ENCODE measurements at regions not wholly inside any gene's neighbourhood (a gene's known extent, or its start where the extent isn't known, plus 50 kb on each side); places are given as distances from the start of the nearest gene placed in this dataset.
"Not testable (repeated sequence)": the region's sequence is repeated elsewhere in the genome, so short reads cannot be mapped to it uniquely, and the experiment has no call there.

DNA sequence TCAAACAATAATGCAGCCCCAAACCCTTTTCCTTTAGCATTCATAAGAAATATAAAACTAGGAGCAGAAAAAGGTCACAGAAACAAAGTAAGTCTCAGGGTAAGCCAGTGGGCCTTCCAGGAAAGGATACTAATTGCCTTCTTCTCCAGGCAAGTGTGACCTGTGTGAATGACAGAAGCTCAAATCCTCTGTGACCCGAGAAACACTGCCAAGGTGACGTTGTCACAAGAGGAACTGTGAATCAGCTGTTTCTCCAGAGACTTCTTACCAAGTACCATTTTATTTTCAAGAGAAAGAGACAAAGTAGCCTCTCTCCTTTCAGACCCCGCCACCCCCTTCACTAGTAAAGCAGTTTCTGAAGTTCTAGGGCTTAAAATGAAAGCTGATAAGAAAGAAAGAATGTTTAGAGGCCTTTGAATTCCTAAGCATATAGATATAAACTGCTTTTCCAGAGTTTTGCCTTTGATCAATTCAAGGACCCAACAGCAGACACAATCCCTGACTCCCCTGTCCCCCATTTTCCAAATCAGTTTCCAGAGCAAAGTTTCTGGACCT is 155.6 kb downstream of the NUF2 start:
- Mint-ChIP-seq H3K4me1 (peaks cover 0 to 3% of the 10 kb centered on the region in 2 experiments; a peak in 1 of 4 replicates), H3K9me3 (peaks cover 22 to 34% of the 10 kb centered on the region in 2 experiments), H3K36me3 (ENCODE audit: insufficient read depth in 1 of 3, low read depth in 3 of 3) (peaks cover 21 to 27% (median 22%) of the 10 kb centered on the region in 3 experiments), H3K27ac (no peak overlapping the region), H3K4me3 (no peak overlapping the region), H3K27me3 (ENCODE audit: low read depth) (peaks cover 7% of the 10 kb centered on the region; the same call in 1 of the 2 replicates)
- Histone ChIP-seq H3T11ph (ENCODE audit: low read length) (no peak overlapping the region), H3K14ac (ENCODE audit: insufficient read depth, low read length) (no peak overlapping the region), H3K79me2 (ENCODE audit: insufficient read depth, low read length) (no peaks in the 10 kb centered on the region), H3K4ac (ENCODE audit: low read depth, low read length) (no peak overlapping the region), H4K8ac (replicated peaks; ENCODE audit: insufficient read length, low read depth, low read length) (no peak overlapping the region), H3K23me2 (ENCODE audit: insufficient read length, low read depth, low read length, poor library complexity, severe bottlenecking) (no peaks in the 10 kb centered on the region), H4K5ac (ENCODE audit: insufficient read length, low read depth, low read length) (no peak overlapping the region), H2AK5ac (ENCODE audit: insufficient read length, low read length) (no peak overlapping the region), H2BK12ac (ENCODE audit: insufficient read length, low read depth, low read length) (no peak overlapping the region), H2BK20ac (ENCODE audit: low read depth, low read length, poor library complexity, severe bottlenecking) (no peak overlapping the region), H2BK120ac (ENCODE audit: low read depth, low read length, poor library complexity, severe bottlenecking) (no peak overlapping the region), H2AFZ (ENCODE audit: low read length) (no peak overlapping the region), H3K23ac (ENCODE audit: insufficient read length, low read depth, low read length) (no peak overlapping the region), H2BK5ac (ENCODE audit: insufficient read length, low read length) (no peak overlapping the region), H3K9me3 (ENCODE audit: control insufficient read depth, low read depth, low read length) (no peaks in the 10 kb centered on the region), H3K27ac (ENCODE audit: insufficient read length, low read depth, low read length) (no peak overlapping the region), H3K4me2 (ENCODE audit: insufficient read depth, insufficient read length, low read length) (no peak overlapping the region), H2BK15ac (ENCODE audit: low read depth, low read length) (no peak overlapping the region), H3K56ac (ENCODE audit: insufficient read length, low read depth, low read length) (no peak overlapping the region), H4K20me1 (ENCODE audit: control insufficient read depth, insufficient read depth, insufficient read length) (no peaks in the 10 kb centered on the region), H3K79me1 (ENCODE audit: insufficient read depth, low read depth, low read length, poor library complexity, severe bottlenecking) (no peaks in the 10 kb centered on the region), H3K18ac (ENCODE audit: insufficient read length, low read depth, low read length) (no peak overlapping the region), H3K9ac (ENCODE audit: extremely low read depth, insufficient read length, low read length) (no peak overlapping the region), H3K27me3 (ENCODE audit: insufficient read depth, low read length) (no peaks in the 10 kb centered on the region), H3K4me1 (ENCODE audit: insufficient read depth, low read length) (no peaks in the 10 kb centered on the region), H4K91ac (ENCODE audit: insufficient read length, low read depth, low read length) (no peak overlapping the region)
- no CpG with 5 or more reads among the region's 3 CpGs for WGBS (ENCODE audit: extremely low coverage, insufficient read length, low lambda C conversion rate)
- TF ChIP-seq, protein P1, sequence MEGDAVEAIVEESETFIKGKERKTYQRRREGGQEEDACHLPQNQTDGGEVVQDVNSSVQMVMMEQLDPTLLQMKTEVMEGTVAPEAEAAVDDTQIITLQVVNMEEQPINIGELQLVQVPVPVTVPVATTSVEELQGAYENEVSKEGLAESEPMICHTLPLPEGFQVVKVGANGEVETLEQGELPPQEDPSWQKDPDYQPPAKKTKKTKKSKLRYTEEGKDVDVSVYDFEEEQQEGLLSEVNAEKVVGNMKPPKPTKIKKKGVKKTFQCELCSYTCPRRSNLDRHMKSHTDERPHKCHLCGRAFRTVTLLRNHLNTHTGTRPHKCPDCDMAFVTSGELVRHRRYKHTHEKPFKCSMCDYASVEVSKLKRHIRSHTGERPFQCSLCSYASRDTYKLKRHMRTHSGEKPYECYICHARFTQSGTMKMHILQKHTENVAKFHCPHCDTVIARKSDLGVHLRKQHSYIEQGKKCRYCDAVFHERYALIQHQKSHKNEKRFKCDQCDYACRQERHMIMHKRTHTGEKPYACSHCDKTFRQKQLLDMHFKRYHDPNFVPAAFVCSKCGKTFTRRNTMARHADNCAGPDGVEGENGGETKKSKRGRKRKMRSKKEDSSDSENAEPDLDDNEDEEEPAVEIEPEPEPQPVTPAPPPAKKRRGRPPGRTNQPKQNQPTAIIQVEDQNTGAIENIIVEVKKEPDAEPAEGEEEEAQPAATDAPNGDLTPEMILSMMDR (conservative IDR thresholded peaks at IDR 0.05), result no peak
- DNase-seq, result no peak

DNA sequence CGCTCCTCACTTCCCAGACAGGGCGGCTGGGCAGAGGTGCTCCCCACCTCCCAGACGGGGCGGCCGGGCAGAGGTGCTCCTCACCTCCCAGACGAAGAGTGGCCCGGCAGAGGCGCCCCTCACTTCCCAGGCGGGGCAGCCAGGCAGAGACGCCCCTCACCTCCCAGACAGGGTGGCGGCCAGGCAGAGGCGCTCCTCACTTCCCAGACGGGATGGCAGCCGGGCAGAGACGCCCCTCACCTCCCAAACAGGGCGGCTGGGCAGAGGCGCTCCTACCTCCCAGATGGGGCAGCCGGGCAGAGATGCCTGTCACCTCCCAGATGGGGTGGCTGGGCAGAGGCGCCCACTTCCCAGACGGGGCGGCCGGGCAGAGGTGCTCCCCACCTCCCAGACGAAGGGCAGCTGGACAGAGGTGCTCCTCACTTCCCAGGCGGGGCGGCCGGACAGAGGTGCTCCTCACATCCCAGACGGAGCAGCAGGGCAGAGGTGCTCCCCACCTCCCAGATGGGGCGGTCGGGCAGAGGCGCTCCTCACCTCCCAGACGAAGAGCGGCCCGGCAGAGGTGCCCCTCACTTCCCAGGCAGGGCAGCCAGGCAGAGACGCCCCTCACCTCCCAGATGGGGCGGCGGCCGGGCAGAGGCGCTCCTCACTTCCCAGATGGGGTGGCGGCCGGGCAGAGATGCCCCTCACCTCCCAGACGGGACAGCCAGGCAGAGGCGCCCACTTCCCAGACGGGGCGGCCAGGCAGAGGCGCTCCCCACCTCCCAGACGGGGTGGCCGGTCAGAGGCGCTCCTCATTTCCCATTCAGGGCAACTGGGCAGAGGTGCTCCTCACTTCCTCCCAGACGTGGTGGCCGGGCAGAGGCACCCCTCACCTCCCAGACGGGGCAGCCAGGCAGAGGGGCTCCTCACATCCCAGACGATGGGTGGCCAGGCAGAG is 176.9 kb downstream of the NUF2 start:
- WGBS (ENCODE audit: extremely low coverage, insufficient read length, low lambda C conversion rate), result no CpG with 5 or more reads among the region's 52 CpGs
- H4K20me1 ChIP-seq (ENCODE audit: control insufficient read depth, insufficient read depth, insufficient read length); H3K4ac ChIP-seq (ENCODE audit: low read depth, low read length); H2BK5ac ChIP-seq (ENCODE audit: insufficient read length, low read length); H4K5ac ChIP-seq (ENCODE audit: insufficient read length, low read depth, low read length); H2AFZ ChIP-seq (ENCODE audit: low read length); H3K79me2 ChIP-seq (ENCODE audit: insufficient read depth, low read length); H3K9ac ChIP-seq (ENCODE audit: extremely low read depth, insufficient read length, low read length); H3K9me3 ChIP-seq (ENCODE audit: control insufficient read depth, low read depth, low read length); H4K8ac ChIP-seq (replicated peaks; ENCODE audit: insufficient read length, low read depth, low read length); H3K23ac ChIP-seq (ENCODE audit: insufficient read length, low read depth, low read length); H3K14ac ChIP-seq (ENCODE audit: insufficient read depth, low read length); H3K27ac Mint-ChIP-seq; H3K56ac ChIP-seq (ENCODE audit: insufficient read length, low read depth, low read length); H3T11ph ChIP-seq (ENCODE audit: low read length); H4K91ac ChIP-seq (ENCODE audit: insufficient read length, low read depth, low read length); H2BK120ac ChIP-seq (ENCODE audit: low read depth, low read length, poor library complexity, severe bottlenecking); H3K4me1 ChIP-seq (ENCODE audit: insufficient read depth, low read length); H2BK20ac ChIP-seq (ENCODE audit: low read depth, low read length, poor library complexity, severe bottlenecking); DNase-seq; H3K27ac ChIP-seq (ENCODE audit: insufficient read length, low read depth, low read length); H2BK12ac ChIP-seq (ENCODE audit: insufficient read length, low read depth, low read length); H2BK15ac ChIP-seq (ENCODE audit: low read depth, low read length); H2AK5ac ChIP-seq (ENCODE audit: insufficient read length, low read length); H3K23me2 ChIP-seq (ENCODE audit: insufficient read length, low read depth, low read length, poor library complexity, severe bottlenecking); H3K4me3 Mint-ChIP-seq; H3K4me2 ChIP-seq (ENCODE audit: insufficient read depth, insufficient read length, low read length); H3K27me3 ChIP-seq (ENCODE audit: insufficient read depth, low read length); H3K27me3 Mint-ChIP-seq (ENCODE audit: low read depth); H3K79me1 ChIP-seq (ENCODE audit: insufficient read depth, low read depth, low read length, poor library complexity, severe bottlenecking); H3K18ac ChIP-seq (ENCODE audit: insufficient read length, low read depth, low read length): not testable (repeated sequence)
- Mint-ChIP-seq H3K36me3 (ENCODE audit: insufficient read depth in 1 of 3, low read depth in 3 of 3) (peaks cover 9 to 63% (median 24%) of the 10 kb centered on the region in 3 experiments), H3K9me3 (peaks cover 37 to 38% of the 10 kb centered on the region in 2 experiments), H3K4me1 (peaks cover 13 to 17% of the 10 kb centered on the region in 2 experiments)
